ENCODE measurements at regions not wholly inside any gene's neighbourhood (a gene's known extent, or its start where the extent isn't known, plus 50 kb on each side); places are given as distances from the start of the nearest gene placed in this dataset.

DNA sequence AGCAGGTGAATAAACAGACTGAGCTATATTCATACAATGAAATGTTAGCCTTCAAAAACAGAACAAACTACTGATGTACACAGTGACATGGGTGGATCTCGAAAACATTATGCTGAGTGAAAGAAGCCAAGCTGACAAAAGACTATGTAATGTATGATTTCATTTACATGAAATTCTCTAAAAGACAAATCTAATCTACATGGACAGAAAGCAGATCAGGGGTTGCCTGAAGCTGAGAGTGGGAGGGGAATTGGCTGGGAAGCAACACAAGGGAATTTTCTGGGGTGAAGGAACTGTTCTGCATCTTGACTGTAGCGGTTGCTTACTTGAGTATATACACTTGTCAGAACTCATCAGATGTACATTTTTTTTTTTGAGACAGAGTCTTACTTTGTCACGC is 121.7 kb upstream of the SVIL start:
- 81 to 94% (median 82%) methylated on average over 3 of the region's 3 CpGs for WGBS, 4 donors
- Histone ChIP-seq H3K9me3 (replicated peaks in 1 of 3) (no peaks in the 10 kb centered on the region), H3K27me3 (no peaks in the 10 kb centered on the region), H3K27ac (no peak overlapping the region), H3K4me3 (no peak overlapping the region), H3K4me1 (replicated peaks in 1 of 2) (no peaks in the 10 kb centered on the region), H3K36me3 (replicated peaks in 1 of 2) (no peaks in the 10 kb centered on the region)
- intact Hi-C loops (cut with DNase I): no loop called here
- TF ChIP-seq POLR2A (IDR thresholded peaks at IDR 0.05): no peak
- TF ChIP-seq, protein P1, sequence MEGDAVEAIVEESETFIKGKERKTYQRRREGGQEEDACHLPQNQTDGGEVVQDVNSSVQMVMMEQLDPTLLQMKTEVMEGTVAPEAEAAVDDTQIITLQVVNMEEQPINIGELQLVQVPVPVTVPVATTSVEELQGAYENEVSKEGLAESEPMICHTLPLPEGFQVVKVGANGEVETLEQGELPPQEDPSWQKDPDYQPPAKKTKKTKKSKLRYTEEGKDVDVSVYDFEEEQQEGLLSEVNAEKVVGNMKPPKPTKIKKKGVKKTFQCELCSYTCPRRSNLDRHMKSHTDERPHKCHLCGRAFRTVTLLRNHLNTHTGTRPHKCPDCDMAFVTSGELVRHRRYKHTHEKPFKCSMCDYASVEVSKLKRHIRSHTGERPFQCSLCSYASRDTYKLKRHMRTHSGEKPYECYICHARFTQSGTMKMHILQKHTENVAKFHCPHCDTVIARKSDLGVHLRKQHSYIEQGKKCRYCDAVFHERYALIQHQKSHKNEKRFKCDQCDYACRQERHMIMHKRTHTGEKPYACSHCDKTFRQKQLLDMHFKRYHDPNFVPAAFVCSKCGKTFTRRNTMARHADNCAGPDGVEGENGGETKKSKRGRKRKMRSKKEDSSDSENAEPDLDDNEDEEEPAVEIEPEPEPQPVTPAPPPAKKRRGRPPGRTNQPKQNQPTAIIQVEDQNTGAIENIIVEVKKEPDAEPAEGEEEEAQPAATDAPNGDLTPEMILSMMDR (IDR thresholded peaks at IDR 0.05): no peak
- DNase-seq: no peak

DNA sequence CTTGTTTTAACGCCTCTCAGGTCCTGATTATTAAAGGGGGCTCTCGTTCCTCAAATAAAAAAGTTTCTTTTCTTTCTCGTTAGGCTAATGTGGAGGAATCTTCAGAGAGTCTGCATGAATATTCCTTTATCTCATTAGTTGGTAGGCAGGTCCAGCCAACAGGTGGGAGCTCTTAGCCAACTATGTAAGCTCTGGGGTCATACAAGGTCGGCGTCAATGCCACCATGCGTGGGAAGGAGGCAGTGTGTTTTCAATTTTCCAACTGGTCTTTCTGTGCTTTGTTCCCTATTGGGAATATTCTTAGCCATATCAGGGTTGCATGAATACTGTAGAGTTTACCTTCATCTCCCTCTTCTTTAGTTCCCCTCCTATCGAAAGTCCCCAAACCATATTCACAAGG is 118.5 kb upstream of the SVIL start:
- WGBS, 4 donors: 79 to 86% (median 80%) methylated on average over 7 of the region's 7 CpGs

DNA sequence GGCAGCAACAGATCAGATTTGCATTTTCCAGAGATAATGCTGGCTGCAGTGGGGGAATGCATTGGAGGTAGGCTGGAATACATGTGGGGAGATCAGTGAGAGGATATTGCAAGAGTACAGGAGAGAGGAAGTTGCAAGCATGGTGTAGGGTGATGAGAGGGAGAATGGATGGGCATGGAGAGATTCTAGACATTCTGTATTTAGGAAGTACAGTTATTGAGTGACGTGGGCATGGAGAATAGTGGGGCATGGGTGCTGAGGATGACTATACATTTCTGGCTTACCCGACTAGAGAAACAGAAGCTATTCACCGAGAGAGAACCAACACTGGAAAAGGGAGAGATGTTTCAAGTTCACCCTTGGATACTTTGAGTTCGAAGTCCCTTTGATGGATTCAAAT is 116.9 kb upstream of the SVIL start:
- Histone ChIP-seq H3K27me3 (no peaks in the 10 kb centered on the region), H3K9me3 (replicated peaks in 1 of 3) (no peaks in the 10 kb centered on the region), H3K4me1 (replicated peaks in 1 of 2) (no peaks in the 10 kb centered on the region), H3K4me3 (no peak overlapping the region), H3K27ac (no peak overlapping the region), H3K36me3 (replicated peaks in 1 of 2) (no peaks in the 10 kb centered on the region)
- 77 to 87% (median 81%) methylated on average over 4 of the region's 4 CpGs for WGBS, 4 donors
- DNase-seq: no peak
- intact Hi-C loops (cut with DNase I): no loop called here
- TF ChIP-seq, protein P1 (IDR thresholded peaks at IDR 0.05): no peak
- TF ChIP-seq POLR2A (IDR thresholded peaks at IDR 0.05): no peak

More for the DNA sequence above, 118.5 kb upstream of the SVIL start:
- no peaks in the 10 kb centered on the region for H3K4me1 ChIP-seq (replicated peaks in 1 of 2)
- H3K9me3 ChIP-seq (replicated peaks in 1 of 3): no peaks in the 10 kb centered on the region
- no peak for DNase-seq
- TF ChIP-seq, protein P1 (IDR thresholded peaks at IDR 0.05): no peak
- TF ChIP-seq POLR2A (IDR thresholded peaks at IDR 0.05): no peak
- no peak overlapping the region for H3K4me3 ChIP-seq
- no peaks in the 10 kb centered on the region for H3K36me3 ChIP-seq (replicated peaks in 1 of 2)
- intact Hi-C loops (cut with DNase I): no loop called here
- no peaks in the 10 kb centered on the region for H3K27me3 ChIP-seq
- H3K27ac ChIP-seq: no peak overlapping the region

DNA sequence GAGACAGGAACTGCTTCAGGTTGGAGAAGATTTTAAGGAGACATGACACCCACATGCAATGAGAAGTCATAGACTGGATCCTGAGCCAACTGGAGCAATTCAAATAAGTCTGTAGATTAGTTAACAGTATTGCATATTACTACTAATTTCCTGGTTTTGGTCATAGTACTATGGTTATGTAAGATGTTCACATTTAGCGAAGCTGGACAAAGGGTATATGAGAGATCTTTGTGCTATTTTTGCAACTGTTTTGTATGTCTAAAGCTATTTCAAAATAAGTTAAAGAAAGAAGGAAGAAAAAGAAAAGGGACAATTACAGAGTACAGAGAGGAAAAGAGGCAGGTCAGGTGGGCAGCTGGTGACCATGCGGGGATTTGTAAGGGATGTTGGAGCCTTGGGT is 116.5 kb upstream of the SVIL start:
- Histone ChIP-seq H3K27ac (no peak overlapping the region), H3K36me3 (replicated peaks in 1 of 2) (no peaks in the 10 kb centered on the region), H3K27me3 (no peaks in the 10 kb centered on the region), H3K4me3 (no peak overlapping the region), H3K9me3 (replicated peaks in 1 of 3) (no peaks in the 10 kb centered on the region), H3K4me1 (replicated peaks in 1 of 2) (peaks cover 0 to 3% of the 10 kb centered on the region in 2 donors)
- no peak for DNase-seq
- 82 to 95% (median 86%) methylated on average over 2 of the region's 2 CpGs for WGBS, 4 donors
- intact Hi-C loops (cut with DNase I): no loop called here
- TF ChIP-seq POLR2A (IDR thresholded peaks at IDR 0.05): no peak
- TF ChIP-seq, protein P1 (IDR thresholded peaks at IDR 0.05): no peak

Data from adrenal gland (tissue), 9 donors.